ENCODE measurements at regions not wholly inside any gene's neighbourhood (a gene's known extent, or its start where the extent isn't known, plus 50 kb on each side); places are given as distances from the start of the nearest gene placed in this dataset.

GRCh38 chr20:48295445-48295903 lies 510.2 kb upstream of the SULF2 start:
- H3F3A ChIP-seq (ENCODE audit: control insufficient read depth, insufficient read depth), result no peaks in the 10 kb centered on the region
- H3K9me2 ChIP-seq (replicated peaks; ENCODE audit: control insufficient read depth, low read length), result no peaks in the 10 kb centered on the region
- no peaks in the 10 kb centered on the region for H3K79me2 ChIP-seq (ENCODE audit: control insufficient read depth, low read length)
- no peaks in the 10 kb centered on the region for H3K36me3 ChIP-seq (ENCODE audit: control insufficient read depth, low read length)
- H3K4me2 ChIP-seq (ENCODE audit: low read length), result no peak overlapping the region
- H4K20me1 ChIP-seq (ENCODE audit: control insufficient read depth, insufficient read depth, low read depth, low read length), result no peaks in the 10 kb centered on the region
- TF ChIP-seq CTCF (IDR thresholded peaks at IDR 0.05; ENCODE audit: low read depth, low read length, poor library complexity, severe bottlenecking) (no peak), EZH2phosphoT487 (IDR thresholded peaks at IDR 0.05; ENCODE audit: borderline replicate concordance, low read length) (no peak)
- H3K27ac ChIP-seq (ENCODE audit: low read depth, low read length), result no peak overlapping the region
- H3K4me1 ChIP-seq (ENCODE audit: control insufficient read depth, low read length), result no peaks in the 10 kb centered on the region
- no peaks in the 10 kb centered on the region for H3K9me3 ChIP-seq (ENCODE audit: control insufficient read depth, insufficient read depth, low read length)
- peaks cover 8% of the 10 kb centered on the region for H3K27me3 ChIP-seq (ENCODE audit: control insufficient read depth, low read length)
- no peak overlapping the region for H3K4me3 ChIP-seq (ENCODE audit: low read length)

- no peaks in the 10 kb centered on the region for H3F3A ChIP-seq (ENCODE audit: control insufficient read depth, insufficient read depth)
- no peaks in the 10 kb centered on the region for H3K9me3 ChIP-seq (ENCODE audit: control insufficient read depth, insufficient read depth, low read length)
- H3K9me2 ChIP-seq (replicated peaks; ENCODE audit: control insufficient read depth, low read length), result no peaks in the 10 kb centered on the region
- H3K36me3 ChIP-seq (ENCODE audit: control insufficient read depth, low read length), result no peaks in the 10 kb centered on the region
- no peaks in the 10 kb centered on the region for H3K4me1 ChIP-seq (ENCODE audit: control insufficient read depth, low read length)
- no peak overlapping the region for H3K27ac ChIP-seq (ENCODE audit: low read depth, low read length)
- H3K4me2 ChIP-seq (ENCODE audit: low read length), result no peak overlapping the region
- no peaks in the 10 kb centered on the region for H4K20me1 ChIP-seq (ENCODE audit: control insufficient read depth, insufficient read depth, low read depth, low read length)
- H3K4me3 ChIP-seq (ENCODE audit: low read length), result no peak overlapping the region
- TF ChIP-seq CTCF (IDR thresholded peaks at IDR 0.05; ENCODE audit: low read depth, low read length, poor library complexity, severe bottlenecking) (no peak), EZH2phosphoT487 (IDR thresholded peaks at IDR 0.05; ENCODE audit: borderline replicate concordance, low read length) (no peak)
- H3K27me3 ChIP-seq (ENCODE audit: control insufficient read depth, low read length), result peaks cover 8% of the 10 kb centered on the region
- H3K79me2 ChIP-seq (ENCODE audit: control insufficient read depth, low read length), result no peaks in the 10 kb centered on the region
These were observed 509.7 kb upstream of the SULF2 start for GRCh38 chr20:48294942-48295341.

GRCh38 chr20:48294196-48294595 lies 508.9 kb upstream of the SULF2 start:
- Histone ChIP-seq H3K27ac (ENCODE audit: low read depth, low read length) (no peak overlapping the region), H3F3A (ENCODE audit: control insufficient read depth, insufficient read depth) (no peaks in the 10 kb centered on the region), H3K27me3 (ENCODE audit: control insufficient read depth, low read length) (peaks cover 11% of the 10 kb centered on the region), H3K9me2 (replicated peaks; ENCODE audit: control insufficient read depth, low read length) (no peaks in the 10 kb centered on the region), H3K9me3 (ENCODE audit: control insufficient read depth, insufficient read depth, low read length) (no peaks in the 10 kb centered on the region), H3K4me1 (ENCODE audit: control insufficient read depth, low read length) (no peaks in the 10 kb centered on the region), H3K36me3 (ENCODE audit: control insufficient read depth, low read length) (no peaks in the 10 kb centered on the region), H3K79me2 (ENCODE audit: control insufficient read depth, low read length) (no peaks in the 10 kb centered on the region), H3K4me3 (ENCODE audit: low read length) (no peak overlapping the region), H3K4me2 (ENCODE audit: low read length) (no peak overlapping the region), H4K20me1 (ENCODE audit: control insufficient read depth, insufficient read depth, low read depth, low read length) (no peaks in the 10 kb centered on the region)
- TF ChIP-seq EZH2phosphoT487 (IDR thresholded peaks at IDR 0.05; ENCODE audit: borderline replicate concordance, low read length) (no peak), CTCF (IDR thresholded peaks at IDR 0.05; ENCODE audit: low read depth, low read length, poor library complexity, severe bottlenecking) (no peak)
